HUDEP-2 (cell line): ENCODE measurements at regions not wholly inside any gene's neighbourhood (a gene's known extent, or its start where the extent isn't known, plus 50 kb on each side); places are given as distances from the start of the nearest gene placed in this dataset.

Experiments used
- DNase-seq, 76 experiments: peaks; one replicate each; lab custom pipeline; 2025; ENCODE audit not compliant: unreplicated experiment in 76 of 76; lab: John Stamatoyannopoulos, UW

DNA sequence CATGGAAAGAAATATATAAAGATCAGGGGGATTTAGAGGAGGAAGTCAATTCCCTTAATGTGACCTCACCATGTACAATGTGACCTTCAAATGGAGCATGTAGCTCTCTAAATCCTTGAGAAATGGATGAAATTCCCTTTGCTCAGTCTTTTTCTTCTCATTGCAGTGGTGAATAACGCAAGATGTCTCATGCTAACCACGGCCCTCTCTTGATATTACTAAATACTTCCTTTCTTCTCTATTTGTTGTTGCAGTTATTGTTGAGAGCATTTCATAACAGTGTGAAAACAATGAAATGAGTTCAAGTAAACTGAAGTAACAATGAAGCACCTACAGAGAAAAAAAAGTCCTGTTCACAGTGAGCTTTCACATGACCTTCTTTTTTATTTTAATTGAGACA lies 55.6 kb downstream of the ZNF281 start:
- no peak for DNase-seq

- DNase-seq, result no peak
Measured at GRCh38 chr1:200353232-200353631, 56.6 kb downstream of the ZNF281 start.

DNA sequence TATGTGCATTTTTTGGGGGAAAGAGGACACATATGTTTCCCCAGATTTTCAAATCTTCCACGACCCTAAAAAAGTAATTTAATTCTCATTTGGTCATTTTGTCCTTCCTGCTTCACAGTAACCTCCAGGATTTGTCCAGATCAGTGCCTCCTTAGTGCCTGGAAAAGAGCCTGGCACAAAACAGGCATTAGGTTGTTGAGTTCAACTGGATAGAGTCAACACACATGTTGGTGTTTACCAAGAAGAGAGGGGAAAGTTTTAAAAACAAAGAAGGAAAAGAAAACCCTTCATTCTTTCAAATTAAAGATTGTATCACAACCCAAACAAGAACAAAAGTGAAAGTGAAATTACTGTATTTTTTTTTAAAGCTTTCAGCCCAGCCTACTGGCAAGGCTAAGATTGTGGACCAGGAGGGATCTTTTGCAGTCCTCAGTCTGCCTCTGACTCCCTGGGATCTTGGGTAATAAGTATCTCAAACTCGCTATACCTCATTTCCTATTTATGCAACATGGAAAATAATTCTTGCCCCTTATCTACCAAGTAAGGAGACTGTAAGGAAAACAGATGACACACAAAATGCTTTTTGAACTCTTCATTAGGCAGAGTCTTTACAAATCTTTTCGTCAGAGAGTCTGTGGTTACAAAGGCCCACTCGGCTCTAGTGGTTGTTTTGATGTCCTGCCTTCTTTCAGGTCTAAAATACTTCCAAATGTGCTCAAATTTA lies 57.8 kb downstream of the ZNF281 start:
- no peak for DNase-seq

GRCh38 chr1:200351425-200351824 lies 58.4 kb downstream of the ZNF281 start:
- no peak for DNase-seq

- DNase-seq, result no peak
Measured at GRCh38 chr1:200346700-200347099, 63.1 kb downstream of the ZNF281 start.

- no peak for DNase-seq
Measured at GRCh38 chr1:200345520-200345919, 64.3 kb downstream of the ZNF281 start.

GRCh38 chr1:200343874-200344273 lies 66.0 kb downstream of the ZNF281 start:
- DNase-seq, result no peak

DNA sequence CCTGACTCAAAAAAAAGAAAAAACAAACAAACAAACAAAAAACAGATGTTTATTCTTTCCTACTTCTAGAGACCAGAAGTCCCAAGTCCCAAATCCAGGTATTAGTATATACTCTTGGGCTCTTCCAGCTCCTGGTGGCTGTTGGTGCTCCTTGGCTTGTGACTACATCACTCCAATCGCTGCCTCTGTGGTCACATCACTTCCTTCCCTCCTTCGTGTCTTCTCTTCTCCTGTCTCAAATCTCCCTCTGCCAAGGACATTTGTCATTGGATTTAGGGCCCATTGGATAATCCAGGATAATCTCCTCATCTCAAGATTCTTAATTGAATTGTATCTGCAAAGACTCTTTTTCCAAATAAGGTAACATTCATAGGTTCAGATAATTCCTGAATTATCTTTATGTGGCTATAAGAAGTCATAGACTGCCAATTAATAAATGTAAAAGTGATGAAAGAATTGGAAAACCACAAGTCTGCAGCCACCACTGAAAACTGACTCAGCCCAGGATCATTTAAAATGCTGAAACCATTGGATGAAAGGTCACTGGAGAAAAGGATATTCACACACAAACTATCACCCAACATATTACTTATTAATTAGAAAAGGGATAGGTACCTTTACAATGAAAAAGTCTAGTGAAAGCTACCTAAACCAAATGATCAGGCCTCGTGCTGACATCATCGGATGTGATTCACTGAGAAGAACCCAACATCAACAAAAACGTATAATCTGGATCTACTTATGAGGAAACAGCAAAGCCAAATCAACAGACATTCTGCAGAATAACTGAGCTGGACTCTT lies 67.1 kb downstream of the ZNF281 start:
- no peak for DNase-seq

GRCh38 chr1:200338451-200338850 lies 71.4 kb downstream of the ZNF281 start:
- no peak for DNase-seq

- DNase-seq, result no peak
Measured at GRCh38 chr1:200337831-200338230, 72.0 kb downstream of the ZNF281 start.

- DNase-seq, result no peak
Measured at GRCh38 chr1:200337410-200337809, 72.4 kb downstream of the ZNF281 start.

GRCh38 chr1:200336901-200337391 lies 72.9 kb downstream of the ZNF281 start:
- DNase-seq, result no peak

DNA sequence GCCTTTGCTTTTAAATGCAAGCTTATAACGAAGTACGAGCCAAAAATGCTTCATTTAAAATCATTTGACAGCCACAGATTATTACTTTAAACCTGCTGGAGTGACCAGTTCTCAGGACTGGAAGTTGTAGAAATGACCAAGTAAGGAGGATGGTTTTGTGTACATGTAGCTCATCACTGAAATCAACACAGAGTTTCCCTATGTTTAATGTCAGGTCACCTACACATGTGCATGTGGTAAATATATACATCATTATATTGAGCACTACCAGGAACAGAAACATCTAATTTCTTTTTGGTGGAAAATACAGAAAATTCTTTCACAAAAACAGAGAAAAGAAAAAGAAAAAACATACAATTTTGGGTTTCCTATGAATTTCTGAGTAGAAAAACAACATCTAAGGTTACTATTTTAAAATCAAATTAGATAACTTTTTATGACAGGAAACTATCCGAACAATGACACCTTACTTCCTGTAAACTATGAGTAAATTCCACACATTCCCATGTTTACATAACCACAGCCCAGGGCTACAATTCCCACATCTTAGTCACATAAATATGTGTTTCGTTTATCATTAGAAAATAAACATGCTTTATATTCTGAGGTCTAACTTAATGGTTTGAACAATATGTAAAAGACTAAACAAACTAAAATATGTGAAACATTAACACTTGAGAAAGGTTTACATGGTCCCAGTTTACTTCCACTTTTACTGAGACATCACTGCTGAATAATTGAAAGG lies 73.6 kb downstream of the ZNF281 start:
- no peak for DNase-seq

- no peak for DNase-seq
Measured at GRCh38 chr1:200334661-200335256, 75.1 kb downstream of the ZNF281 start.

DNA sequence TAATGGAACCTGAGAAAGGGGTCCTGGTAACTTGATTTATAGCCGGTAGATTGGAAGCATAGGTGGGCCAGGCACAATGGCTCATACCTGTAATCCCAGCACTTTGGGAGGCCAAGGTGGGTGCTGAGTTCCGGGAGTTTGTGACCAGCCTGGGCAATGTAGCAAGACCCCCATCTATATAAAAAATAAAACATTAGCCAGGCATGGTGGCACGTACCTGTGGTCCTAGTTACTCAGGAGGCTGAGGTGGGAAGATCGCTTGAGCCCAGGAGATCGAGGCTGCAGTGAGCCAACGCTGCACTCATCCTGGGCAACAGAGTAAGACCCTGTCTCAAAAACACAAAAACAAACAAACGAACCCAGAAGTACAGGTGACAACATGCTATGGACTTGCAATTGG lies 76.5 kb downstream of the ZNF281 start:
- DNase-seq, result no peak

- no peak for DNase-seq
Measured at GRCh38 chr1:200332716-200333115, 77.1 kb downstream of the ZNF281 start.

GRCh38 chr1:200330741-200331428 lies 79.0 kb downstream of the ZNF281 start:
- no peak for DNase-seq

GRCh38 chr1:200329208-200329882 lies 80.5 kb downstream of the ZNF281 start:
- no peak for DNase-seq

DNA sequence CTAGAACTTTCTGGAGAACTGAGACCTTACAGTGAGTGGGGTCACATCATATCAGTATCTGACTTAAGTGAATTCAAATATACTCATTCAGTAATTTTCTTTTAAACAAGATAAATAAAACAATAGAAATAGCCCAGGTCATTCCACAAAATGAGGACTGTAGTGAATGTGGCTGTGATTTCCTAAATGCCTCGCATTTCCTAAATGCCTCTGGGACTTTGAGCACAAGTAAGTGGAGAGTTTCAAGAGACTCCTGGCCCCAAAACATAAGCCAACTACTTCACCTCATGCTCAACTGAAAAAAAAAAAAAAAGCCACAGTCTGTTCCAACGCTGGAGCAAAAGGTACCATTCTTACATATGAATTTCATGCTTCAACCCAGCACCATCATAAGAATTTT lies 81.5 kb downstream of the ZNF281 start:
- no peak for DNase-seq
